SK-N-MC (cell line): ENCODE measurements at regions not wholly inside any gene's neighbourhood (a gene's known extent, or its start where the extent isn't known, plus 50 kb on each side); places are given as distances from the start of the nearest gene placed in this dataset.

Experiments
- EZH2 ChIP-seq: fragments of 200-600 bp; sonication (generic); IDR thresholded peaks from one replicate; pipeline ENCODE4 v1.6.1; 2017; ENCODE audit warnings: antibody characterized with exemption
- FOXP2 ChIP-seq: optimal IDR thresholded peaks from 2 replicates; pipeline ENCODE3; 2011; ENCODE audit warnings: mild to moderate bottlenecking, moderate library complexity; ENCODE audit not compliant: insufficient read depth; ENCODE audit errors: extremely low read length, control extremely low read depth
- POLR2AphosphoS5 ChIP-seq: IDR thresholded peaks from 2 replicates; pipeline ENCODE4 v1.6.1; 2012; ENCODE audit warnings: mild to moderate bottlenecking, low read depth, low read length, borderline replicate concordance

DNA sequence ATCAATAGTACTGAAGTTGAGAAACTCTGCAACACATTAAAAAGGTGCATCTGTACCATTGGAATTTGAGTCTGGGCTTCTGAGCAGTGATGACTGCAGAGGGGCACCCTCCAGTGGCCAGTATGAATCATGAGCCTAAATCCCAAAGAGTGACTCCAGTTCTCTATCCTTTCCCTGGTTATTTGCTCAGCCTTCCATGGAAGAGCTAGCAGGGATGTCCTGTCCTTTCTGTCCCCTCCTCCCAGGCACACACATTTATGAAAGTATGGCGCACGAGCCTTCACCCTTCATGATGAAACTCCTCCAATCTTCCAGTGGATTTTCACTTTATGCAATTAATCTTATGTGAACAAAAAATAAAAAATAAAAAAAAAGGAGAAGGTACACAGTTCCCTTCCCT, 81.0 kb downstream of the ESM1 start:
- TF ChIP-seq POLR2AphosphoS5 (no peak), EZH2 (no peak), FOXP2 (no peak)
